Neutrophil (primary cell): ENCODE measurements at regions not wholly inside any gene's neighbourhood (a gene's known extent, or its start where the extent isn't known, plus 50 kb on each side); places are given as distances from the start of the nearest gene placed in this dataset.

Source experiments
- H3K27ac ChIP-seq: fragments of 200-600 bp; sonication (generic); 2 replicates; pipeline ENCODE4 v1.5.1; 2016; ENCODE audit warnings: mild to moderate bottlenecking, moderate library complexity
- H3K27me3 ChIP-seq: fragments of 200-600 bp; sonication (generic); 2 replicates; pipeline ENCODE4 v1.6.0; 2016; ENCODE audit warnings: mild to moderate bottlenecking
- H3K36me3 ChIP-seq: fragments of 200-600 bp; sonication (generic); 2 replicates; pipeline ENCODE4 v1.5.1; 2017
- H3K4me1 ChIP-seq, 2 experiments: fragments of 200-600 bp in 1 of 2; sonication (generic) in 1 of 2; 1 replicate in 1 of 2; 2 replicates in 1 of 2; pipeline versions ENCODE4 v1.5.1 to v1.6.1; 2013 to 2016; ENCODE audit warnings: low read depth in 1 of 2, low read length in 1 of 2, mild to moderate bottlenecking in 1 of 2, moderate library complexity in 1 of 2; ENCODE audit not compliant: control insufficient read depth in 1 of 2, insufficient read depth in 1 of 2
- H3K4me3 ChIP-seq, 2 experiments: fragments of 200-600 bp in 1 of 2; sonication (generic) in 1 of 2; 1 replicate in 1 of 2; 2 replicates in 1 of 2; pipeline ENCODE4 v1.5.1; 2013 to 2016; ENCODE audit warnings: low read depth in 1 of 2, low read length in 1 of 2, mild to moderate bottlenecking in 1 of 2, moderate library complexity in 1 of 2
- H3K9me3 ChIP-seq: fragments of 200-600 bp; sonication (generic); 2 replicates; pipeline ENCODE4 v1.5.1; 2016
- TF ChIP-seq, protein P1 (sequence below): fragments of 200-600 bp; sonication (generic); IDR thresholded peaks from 2 replicates; pipeline ENCODE4 v1.5.1; 2016; ENCODE audit warnings: antibody characterized with exemption

DNA sequence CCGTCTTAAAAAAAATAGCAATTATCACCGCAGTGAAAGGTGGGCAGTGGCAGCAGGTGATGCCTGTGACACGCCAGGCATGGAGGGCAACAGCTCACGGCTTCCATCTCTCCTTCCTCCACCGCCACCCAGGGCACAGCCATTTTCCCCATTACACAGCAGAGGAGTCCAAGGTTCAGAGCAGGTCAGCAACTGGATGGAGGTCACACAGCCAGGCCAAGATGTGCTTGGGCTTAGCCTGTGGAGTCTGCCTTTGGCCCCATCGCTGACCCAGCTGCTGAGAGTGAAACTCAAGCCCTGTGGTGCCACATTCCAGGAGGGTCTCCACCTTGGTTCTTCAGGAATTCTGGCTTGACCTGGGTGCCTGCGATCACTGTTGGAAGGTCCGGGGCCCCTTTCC lies 411.1 kb downstream of the SHANK2 start:
- H3K4me3 ChIP-seq = no peak overlapping the region
- H3K27me3 ChIP-seq = peaks cover 12% of the 10 kb centered on the region
- H3K9me3 ChIP-seq = no peaks in the 10 kb centered on the region
- H3K36me3 ChIP-seq = no peaks in the 10 kb centered on the region
- H3K27ac ChIP-seq = no peak overlapping the region
- H3K4me1 ChIP-seq = no peaks in the 10 kb centered on the region
- TF ChIP-seq, protein P1, sequence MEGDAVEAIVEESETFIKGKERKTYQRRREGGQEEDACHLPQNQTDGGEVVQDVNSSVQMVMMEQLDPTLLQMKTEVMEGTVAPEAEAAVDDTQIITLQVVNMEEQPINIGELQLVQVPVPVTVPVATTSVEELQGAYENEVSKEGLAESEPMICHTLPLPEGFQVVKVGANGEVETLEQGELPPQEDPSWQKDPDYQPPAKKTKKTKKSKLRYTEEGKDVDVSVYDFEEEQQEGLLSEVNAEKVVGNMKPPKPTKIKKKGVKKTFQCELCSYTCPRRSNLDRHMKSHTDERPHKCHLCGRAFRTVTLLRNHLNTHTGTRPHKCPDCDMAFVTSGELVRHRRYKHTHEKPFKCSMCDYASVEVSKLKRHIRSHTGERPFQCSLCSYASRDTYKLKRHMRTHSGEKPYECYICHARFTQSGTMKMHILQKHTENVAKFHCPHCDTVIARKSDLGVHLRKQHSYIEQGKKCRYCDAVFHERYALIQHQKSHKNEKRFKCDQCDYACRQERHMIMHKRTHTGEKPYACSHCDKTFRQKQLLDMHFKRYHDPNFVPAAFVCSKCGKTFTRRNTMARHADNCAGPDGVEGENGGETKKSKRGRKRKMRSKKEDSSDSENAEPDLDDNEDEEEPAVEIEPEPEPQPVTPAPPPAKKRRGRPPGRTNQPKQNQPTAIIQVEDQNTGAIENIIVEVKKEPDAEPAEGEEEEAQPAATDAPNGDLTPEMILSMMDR = no peak

DNA sequence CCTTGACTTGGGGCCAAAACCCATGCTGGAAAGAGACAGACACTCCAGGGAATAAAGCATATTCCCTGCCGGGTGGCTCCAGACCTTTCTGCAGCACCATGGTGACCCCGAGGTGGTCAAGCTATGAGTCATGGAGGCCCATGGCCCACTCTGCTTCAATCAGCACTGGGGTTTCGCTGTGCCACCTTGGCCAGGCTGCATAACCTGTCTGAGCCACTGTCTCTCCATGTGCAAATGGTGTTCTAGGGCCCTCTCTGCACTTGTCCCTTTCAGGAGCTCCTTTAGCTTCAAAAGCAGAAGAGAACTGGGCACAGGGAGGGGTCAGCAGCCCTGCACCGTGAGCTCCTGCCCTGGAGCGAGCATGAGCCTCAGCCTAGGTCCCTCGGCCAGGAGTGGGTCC lies 410.1 kb downstream of the SHANK2 start:
- H3K27ac ChIP-seq = no peak overlapping the region
- H3K27me3 ChIP-seq = peaks cover 15% of the 10 kb centered on the region
- no peaks in the 10 kb centered on the region for H3K4me1 ChIP-seq
- no peak overlapping the region for H3K4me3 ChIP-seq
- H3K9me3 ChIP-seq = no peaks in the 10 kb centered on the region
- H3K36me3 ChIP-seq = no peaks in the 10 kb centered on the region
- TF ChIP-seq, protein P1 = no peak

DNA sequence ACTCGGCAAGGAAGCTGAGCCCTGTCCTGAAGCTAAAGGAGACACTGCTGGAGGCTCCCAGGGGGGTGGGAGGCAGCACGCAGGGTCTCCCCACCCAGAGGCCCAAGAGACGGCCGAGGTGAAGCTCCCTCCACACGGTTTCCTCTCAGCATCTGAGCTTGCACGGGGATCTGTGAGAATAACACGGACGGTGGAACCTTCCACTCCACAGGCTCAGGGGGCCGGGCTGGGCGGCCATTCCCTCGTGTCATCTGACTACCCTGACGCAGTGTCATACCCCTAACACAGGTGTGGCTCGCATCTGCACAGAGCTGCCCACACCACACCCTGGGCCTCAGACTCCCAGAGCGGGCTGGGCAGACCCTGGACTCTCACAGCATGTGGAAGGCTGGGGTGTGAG lies 409.7 kb downstream of the SHANK2 start:
- Histone ChIP-seq H3K4me1 (no peaks in the 10 kb centered on the region), H3K36me3 (no peaks in the 10 kb centered on the region), H3K9me3 (no peaks in the 10 kb centered on the region), H3K27ac (no peak overlapping the region), H3K4me3 (no peak overlapping the region), H3K27me3 (peaks cover 15% of the 10 kb centered on the region)
- TF ChIP-seq, protein P1 = no peak

DNA sequence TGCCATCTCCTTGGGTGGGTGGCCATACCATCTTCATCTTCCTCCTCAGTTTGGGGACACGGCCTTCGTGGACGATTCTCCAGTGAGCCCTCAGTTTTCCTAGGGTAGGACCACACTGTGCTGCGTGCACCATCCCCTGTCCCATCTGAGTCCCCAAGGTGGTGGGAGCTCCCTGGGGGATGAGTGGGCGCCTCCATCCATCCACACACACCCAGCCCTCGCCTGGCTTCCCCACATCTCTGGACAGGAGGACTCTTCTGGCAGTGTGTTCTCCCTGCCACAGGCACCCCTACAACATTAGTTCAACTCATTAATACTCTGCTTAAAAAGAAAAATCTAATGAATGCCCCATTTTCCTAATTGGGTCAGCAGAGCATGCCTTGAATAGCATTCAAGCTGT lies 408.5 kb downstream of the SHANK2 start:
- Histone ChIP-seq H3K36me3 (no peaks in the 10 kb centered on the region), H3K9me3 (no peaks in the 10 kb centered on the region), H3K4me3 (no peak overlapping the region), H3K4me1 (no peaks in the 10 kb centered on the region), H3K27me3 (peaks cover 15% of the 10 kb centered on the region), H3K27ac (no peak overlapping the region)
- TF ChIP-seq, protein P1 = no peak

DNA sequence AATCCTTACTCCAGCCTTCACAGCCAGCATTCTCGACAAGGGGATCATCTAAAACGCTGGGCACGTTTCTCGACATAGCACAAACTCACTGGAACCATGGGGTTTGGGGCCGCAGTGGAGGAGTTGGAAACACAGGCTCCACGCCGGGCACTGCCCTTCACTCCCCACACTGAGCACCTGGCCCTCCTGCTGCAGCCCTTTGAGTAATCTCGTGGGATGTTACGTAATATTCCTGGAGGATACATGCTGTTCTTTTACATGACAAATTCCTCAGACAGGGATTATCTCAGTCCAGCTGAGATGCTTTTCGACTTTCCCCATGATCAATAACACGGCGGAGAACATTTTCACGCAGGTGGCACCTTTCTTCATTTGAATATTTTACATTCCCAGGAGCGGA lies 408.0 kb downstream of the SHANK2 start:
- Histone ChIP-seq H3K36me3 (no peaks in the 10 kb centered on the region), H3K4me3 (no peak overlapping the region), H3K9me3 (no peaks in the 10 kb centered on the region), H3K27me3 (peaks cover 15% of the 10 kb centered on the region), H3K4me1 (no peaks in the 10 kb centered on the region), H3K27ac (no peak overlapping the region)
- TF ChIP-seq, protein P1 = no peak

DNA sequence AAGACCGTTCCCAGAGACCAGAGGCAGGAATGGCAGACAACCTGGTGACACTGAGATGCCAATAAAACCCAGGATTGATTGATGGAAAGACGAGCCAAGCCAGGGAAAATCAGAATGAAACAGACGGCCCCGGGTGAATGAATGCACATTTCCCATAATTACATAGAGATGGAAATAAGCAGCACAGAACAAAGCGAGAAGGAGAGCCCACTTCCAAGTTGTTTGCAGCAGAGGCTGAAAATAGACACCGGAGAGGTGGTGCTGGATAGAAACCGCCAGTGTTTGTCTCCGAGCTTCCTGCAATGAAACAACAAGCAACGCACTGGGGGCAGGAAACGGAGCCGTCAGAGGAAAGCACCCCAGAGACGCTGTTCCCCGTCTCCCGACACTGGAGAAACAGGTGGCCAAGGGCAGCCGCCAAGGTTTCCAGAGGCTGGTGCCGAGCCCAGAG lies 406.8 kb downstream of the SHANK2 start:
- no peak overlapping the region for H3K27ac ChIP-seq
- peaks cover 15% of the 10 kb centered on the region for H3K27me3 ChIP-seq
- no peaks in the 10 kb centered on the region for H3K9me3 ChIP-seq
- no peak overlapping the region for H3K4me3 ChIP-seq
- H3K4me1 ChIP-seq = no peaks in the 10 kb centered on the region
- H3K36me3 ChIP-seq = no peaks in the 10 kb centered on the region
- TF ChIP-seq, protein P1 = no peak
